ENCODE measurements at regions not wholly inside any gene's neighbourhood (a gene's known extent, or its start where the extent isn't known, plus 50 kb on each side); places are given as distances from the start of the nearest gene placed in this dataset.

- Mint-ChIP-seq H3K27me3 (peaks cover 7% of the 10 kb centered on the region), H3K4me1 (no peaks in the 10 kb centered on the region), H3K4me3 (no peak overlapping the region), H3K9me3 (ENCODE audit: insufficient read depth) (no peaks in the 10 kb centered on the region), H3K27ac (no peak overlapping the region)
- intact Hi-C loops (cut with micrococcal nuclease), result no loop called here
- Histone ChIP-seq H3K4me2 (replicated peaks; ENCODE audit: low read depth, low read length, poor library complexity, severe bottlenecking) (no peak overlapping the region), H4K20me1 (ENCODE audit: control insufficient read depth, insufficient read depth, low read length, poor library complexity, severe bottlenecking) (no peaks in the 10 kb centered on the region), H3K4me1 (ENCODE audit: control insufficient read depth in 2 of 2, insufficient read depth in 2 of 2, low read length in 2 of 2) (no peaks in the 10 kb centered on the region), H3K27ac (ENCODE audit: low read length in 2 of 2) (no peak overlapping the region), H3K36me3 (replicated peaks in 1 of 2; ENCODE audit: control extremely low read depth in 1 of 2, control insufficient read depth in 1 of 2, extremely low read depth in 1 of 2, insufficient read depth in 2 of 2, low read length in 1 of 2) (no peaks in the 10 kb centered on the region), H3K4me3 (ENCODE audit: control extremely low read depth in 1 of 5, extremely low read depth in 1 of 5, insufficient read depth in 1 of 5, low read depth in 2 of 5, low read length in 4 of 5) (no peak overlapping the region), H3K9ac (ENCODE audit: low read length) (no peak overlapping the region), H2AFZ (ENCODE audit: insufficient read depth, low read depth, low read length, poor library complexity, severe bottlenecking) (no peak overlapping the region), H3K9me3 (ENCODE audit: control extremely low read depth in 1 of 3, control insufficient read depth in 2 of 3, insufficient read depth in 1 of 3, low read length in 2 of 3) (peaks cover 0 to 2% (median 0%) of the 10 kb centered on the region in 3 donors), H3K79me2 (ENCODE audit: control insufficient read depth, insufficient read depth, low read length) (no peaks in the 10 kb centered on the region), H3K27me3 (replicated peaks in 1 of 4; ENCODE audit: control extremely low read depth in 1 of 4, control insufficient read depth in 3 of 4, insufficient read depth in 4 of 4, low read length in 3 of 4) (no peaks in the 10 kb centered on the region)
- no peak for DNase-seq
- TF ChIP-seq EZH2 (IDR thresholded peaks at IDR 0.05; ENCODE audit: borderline replicate concordance, insufficient read depth, low read depth, low read length, poor library complexity, severe bottlenecking), result no peak
- TF ChIP-seq CTCF (IDR thresholded peaks at IDR 0.05), result no peak
- ATAC-seq (ENCODE audit: low read depth), result no peak
- ChIA-PET POLR2A (no interaction called here), CTCF (no interaction called here)
Measured at GRCh38 chr13:21868823-21869222, 197.9 kb downstream of the FGF9 start.

GRCh38 chr13:21871382-21871781 lies 200.5 kb downstream of the FGF9 start:
- H3K9me3 Mint-ChIP-seq (ENCODE audit: insufficient read depth), result no peaks in the 10 kb centered on the region
- DNase-seq (no peak), ATAC-seq (ENCODE audit: low read depth) (no peak)
- no peaks in the 10 kb centered on the region for H3K4me1 Mint-ChIP-seq
- Histone ChIP-seq H3K36me3 (replicated peaks in 1 of 2; ENCODE audit: control extremely low read depth in 1 of 2, control insufficient read depth in 1 of 2, extremely low read depth in 1 of 2, insufficient read depth in 2 of 2, low read length in 1 of 2) (no peaks in the 10 kb centered on the region), H4K20me1 (ENCODE audit: control insufficient read depth, insufficient read depth, low read length, poor library complexity, severe bottlenecking) (no peaks in the 10 kb centered on the region), H3K4me3 (ENCODE audit: control extremely low read depth in 1 of 5, extremely low read depth in 1 of 5, insufficient read depth in 1 of 5, low read depth in 2 of 5, low read length in 4 of 5) (no peak overlapping the region), H3K27me3 (replicated peaks in 1 of 4; ENCODE audit: control extremely low read depth in 1 of 4, control insufficient read depth in 3 of 4, insufficient read depth in 4 of 4, low read length in 3 of 4) (no peaks in the 10 kb centered on the region), H3K79me2 (ENCODE audit: control insufficient read depth, insufficient read depth, low read length) (no peaks in the 10 kb centered on the region), H3K27ac (ENCODE audit: low read length in 2 of 2) (no peak overlapping the region), H3K9me3 (ENCODE audit: control extremely low read depth in 1 of 3, control insufficient read depth in 2 of 3, insufficient read depth in 1 of 3, low read length in 2 of 3) (peaks cover 0 to 2% (median 0%) of the 10 kb centered on the region in 3 donors), H3K9ac (ENCODE audit: low read length) (no peak overlapping the region), H3K4me1 (ENCODE audit: control insufficient read depth in 2 of 2, insufficient read depth in 2 of 2, low read length in 2 of 2) (no peaks in the 10 kb centered on the region), H3K4me2 (replicated peaks; ENCODE audit: low read depth, low read length, poor library complexity, severe bottlenecking) (no peak overlapping the region), H2AFZ (ENCODE audit: insufficient read depth, low read depth, low read length, poor library complexity, severe bottlenecking) (no peak overlapping the region)
- peaks cover 7% of the 10 kb centered on the region for H3K27me3 Mint-ChIP-seq
- intact Hi-C loops (cut with micrococcal nuclease), result no loop called here
- TF ChIP-seq CTCF (IDR thresholded peaks at IDR 0.05), result no peak
- TF ChIP-seq EZH2 (IDR thresholded peaks at IDR 0.05; ENCODE audit: borderline replicate concordance, insufficient read depth, low read depth, low read length, poor library complexity, severe bottlenecking), result no peak
- no peak overlapping the region for H3K4me3 Mint-ChIP-seq
- no peak overlapping the region for H3K27ac Mint-ChIP-seq
- CTCF ChIA-PET, result interaction anchor here (0.5 to 0.8 kb wide), 2 partner anchors 26 to 331 kb away, joined by 3 read pairs; no protein-coding TSS in a partner anchor
- WGBS (ENCODE audit: insufficient coverage), result 74% methylated on average over 6 of the region's 7 CpGs
- POLR2A ChIA-PET, result no interaction called here

All from B cell (primary cell).